HCT116 (cell line): ENCODE measurements at regions not wholly inside any gene's neighbourhood (a gene's known extent, or its start where the extent isn't known, plus 50 kb on each side); places are given as distances from the start of the nearest gene placed in this dataset.

Source experiments
- ATAC-seq: fragments of 200-7000 bp; cut with Tn5 transposase; 2 replicates; pipeline ENCODE4 v1.9.1; 2020; ENCODE audit warnings: mild to moderate bottlenecking, moderate library complexity
- BruUV-seq: library from RNA; stranded (reverse); fragments of 400-500 nt; replicated peaks from 2 replicates; lab custom pipeline; 2021; lab: Mats Ljungman, UMichigan
- CTCF ChIA-PET: fragments of 300-600 bp; sonication (Branson Sonifier 250); formaldehyde crosslinking; loops from one replicate; lab custom pipeline; 2021; ENCODE audit warnings: antibody characterized with exemption; lab: Charles Lee
- POLR2A ChIA-PET: fragments of 300-600, 350-600 bp; sonication (Branson Sonifier 250); formaldehyde crosslinking; loops from one replicate; lab custom pipeline; 2021; ENCODE audit warnings: antibody characterized with exemption; lab: Charles Lee
- RAD21 ChIA-PET, 2 experiments: fragments of 300-600 bp; sonication (Branson Sonifier 250); formaldehyde crosslinking; loops; one replicate each; lab custom pipeline; 2023; ENCODE audit warnings: low total read pairs in 2 of 2; ENCODE audit not compliant: uncharacterized antibody in 2 of 2, unreplicated experiment in 2 of 2, low non-redundant PET in 1 of 2; lab: Charles Lee
- DNase-seq: peaks from one replicate; pipeline ENCODE4 v3.0.0-alpha.2; 2010; ENCODE audit warnings: low read depth, low spot score
- H2AFZ ChIP-seq: fragments of 200-600 bp; shearing (Covaris generic), sonication (generic); 2 replicates; pipeline ENCODE4 v1.6.1; 2017; ENCODE audit warnings: low read depth, mixed run types, mixed read lengths, antibody characterized with exemption, low read length; ENCODE audit not compliant: poor library complexity, severe bottlenecking
- H3K27ac ChIP-seq: 2 replicates; pipeline ENCODE4 v1.5.1; 2012; ENCODE audit warnings: low read depth, low read length
- H3K27me3 ChIP-seq: fragments of 200-600 bp; sonication (generic); 2 replicates; pipeline ENCODE4 v1.6.1; 2016; ENCODE audit warnings: mixed run types, low read length, mixed read lengths; ENCODE audit not compliant: insufficient read depth
- H3K36me3 ChIP-seq, 2 experiments: fragments of 200-500 bp in 1 of 2; fragments of 200-600 bp in 1 of 2; sonication (Bioruptor generic) in 1 of 2; sonication (generic) in 1 of 2; 2 replicates each; pipeline versions ENCODE4 v1.5.1 to v1.6.1; 2014 to 2016; ENCODE audit warnings: low read length in 2 of 2, inconsistent platforms in 1 of 2, mixed read lengths in 1 of 2, mixed run types in 1 of 2; ENCODE audit not compliant: insufficient read depth in 2 of 2, control insufficient read depth in 1 of 2
- H3K4me1 ChIP-seq, 2 experiments: fragments of 200-600 bp in 1 of 2; sonication (generic) in 1 of 2; 2 replicates each; pipeline versions ENCODE4 v1.5.1 to v1.6.1; 2012 to 2017; ENCODE audit warnings: low read length in 2 of 2, inconsistent platforms in 1 of 2, mild to moderate bottlenecking in 1 of 2, mixed read lengths in 1 of 2, mixed run types in 1 of 2, moderate library complexity in 1 of 2; ENCODE audit not compliant: insufficient read depth in 2 of 2, control insufficient read depth in 1 of 2
- H3K4me2 ChIP-seq: fragments of 200-600 bp; sonication (generic); 2 replicates; pipeline ENCODE4 v1.6.1; 2017; ENCODE audit warnings: mixed run types, low read length, mixed read lengths
- H3K4me3 ChIP-seq, 2 experiments: fragments of 200-600 bp in 1 of 2; sonication (generic) in 1 of 2; replicated peaks in 1 of 2; 2 replicates each; pipeline ENCODE4 v1.5.1; 2011 to 2016; ENCODE audit warnings: low read length in 2 of 2, control low read depth in 1 of 2, low read depth in 1 of 2, mild to moderate bottlenecking in 1 of 2, mixed read lengths in 1 of 2, mixed run types in 1 of 2
- H3K79me2 ChIP-seq: fragments of 200-600 bp; sonication (generic); 2 replicates; pipeline ENCODE4 v1.6.1; 2017; ENCODE audit warnings: mild to moderate bottlenecking, mixed run types, low read length, moderate library complexity, mixed read lengths; ENCODE audit not compliant: insufficient read depth
- H3K9ac ChIP-seq: fragments of 200-600 bp; sonication (generic); 2 replicates; pipeline ENCODE4 v1.6.1; 2016; ENCODE audit warnings: low read length, mixed read lengths
- H3K9me2 ChIP-seq: fragments of 200-600 bp; sonication (generic), shearing (Covaris generic); 2 replicates; pipeline ENCODE4 v1.6.1; 2017; ENCODE audit warnings: mixed run types, mild to moderate bottlenecking, moderate library complexity; ENCODE audit not compliant: insufficient read depth
- H3K9me3 ChIP-seq, 2 experiments: fragments of 200-500 bp in 1 of 2; fragments of 200-600 bp in 1 of 2; sonication (Bioruptor generic) in 1 of 2; sonication (generic) in 1 of 2; 2 replicates each; pipeline ENCODE4 v1.6.1; 2014 to 2017; ENCODE audit warnings: low read length in 2 of 2, mixed read lengths in 2 of 2, inconsistent platforms in 1 of 2, low read depth in 1 of 2, mild to moderate bottlenecking in 1 of 2, mixed run types in 1 of 2, moderate library complexity in 1 of 2; ENCODE audit not compliant: control insufficient read depth in 1 of 2, insufficient read depth in 1 of 2
- H4K20me1 ChIP-seq: fragments of 200-600 bp; sonication (generic), shearing (Covaris generic); 2 replicates; pipeline ENCODE4 v1.6.1; 2017; ENCODE audit warnings: mixed run types, mild to moderate bottlenecking, moderate library complexity; ENCODE audit not compliant: insufficient read depth
- CBX3 ChIP-seq: IDR thresholded peaks from 2 replicates; pipeline ENCODE4 v1.6.1; 2012; ENCODE audit warnings: low read depth
- EGR1 ChIP-seq: IDR thresholded peaks from 2 replicates; pipeline ENCODE4 v1.6.1; 2012; ENCODE audit warnings: low read depth
- EZH2 ChIP-seq: fragments of 200-600 bp; sonication (generic); IDR thresholded peaks from 2 replicates; pipeline ENCODE4 v1.6.1; 2017; ENCODE audit warnings: antibody characterized with exemption, mixed run types
- EZH2phosphoT487 ChIP-seq: fragments of 200-600 bp; IDR thresholded peaks from 2 replicates; pipeline ENCODE4 v1.6.1; 2018; ENCODE audit warnings: antibody characterized with exemption, borderline replicate concordance
- POLR2AphosphoS5 ChIP-seq: IDR thresholded peaks from 2 replicates; pipeline ENCODE4 v1.6.1; 2011; ENCODE audit warnings: mild to moderate bottlenecking, low read depth, low read length, moderate library complexity
- RAD21 ChIP-seq: IDR thresholded peaks from 2 replicates; pipeline ENCODE4 v1.6.1; 2012; ENCODE audit warnings: low read depth, mild to moderate bottlenecking
- SP1 ChIP-seq: IDR thresholded peaks from 2 replicates; pipeline ENCODE4 v1.6.1; 2012; ENCODE audit warnings: low read depth
- SRF ChIP-seq: IDR thresholded peaks from 2 replicates; pipeline ENCODE4 v1.6.1; 2012; ENCODE audit warnings: low read depth
- TCF7L2 ChIP-seq: IDR thresholded peaks from 2 replicates; pipeline ENCODE4 v1.7.0; 2011; ENCODE audit warnings: borderline replicate concordance, inconsistent platforms; ENCODE audit not compliant: insufficient read depth, insufficient read length; ENCODE audit errors: extremely low read depth
- ZFX ChIP-seq: fragments of 450-650 bp; IDR thresholded peaks from 2 replicates; pipeline ENCODE4 v1.6.1; 2017
- intact Hi-C: fragments of 100-400 bp; cut with micrococcal nuclease; formaldehyde crosslinking; loops from 2 replicates; pipeline ENCODE4 v1.10.0; 2022
- TF ChIP-seq, protein P1 (sequence below): IDR thresholded peaks from 2 replicates; pipeline ENCODE4 v1.6.1; 2011; ENCODE audit warnings: mild to moderate bottlenecking, low read length, moderate library complexity; ENCODE audit not compliant: insufficient replicate concordance; ENCODE audit errors: extremely low read depth

DNA sequence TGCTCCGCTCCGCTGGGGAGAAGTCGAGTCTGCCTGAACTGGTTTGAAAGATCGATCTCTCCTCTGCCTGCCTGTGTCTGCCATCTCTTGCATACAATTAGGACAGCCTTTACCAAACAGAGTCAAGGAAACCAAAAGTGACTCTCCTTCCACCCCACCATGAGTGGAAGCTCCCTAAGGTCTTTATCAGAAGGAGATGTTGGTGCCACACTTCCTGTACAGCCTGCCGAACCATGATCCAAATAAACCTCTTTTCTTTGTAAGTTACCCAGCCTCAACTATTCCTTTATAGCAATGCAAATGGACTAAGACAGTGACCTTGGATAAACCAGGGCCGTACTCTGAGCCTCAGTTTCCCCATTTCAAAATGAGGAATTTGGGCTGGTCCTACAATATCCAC is 106.3 kb upstream of the GDF10 start:
- TF ChIP-seq EZH2 (no peak), SRF (no peak), ZFX (no peak), EGR1 (no peak), TCF7L2 (no peak), CBX3 (no peak)
- TF ChIP-seq, protein P1, sequence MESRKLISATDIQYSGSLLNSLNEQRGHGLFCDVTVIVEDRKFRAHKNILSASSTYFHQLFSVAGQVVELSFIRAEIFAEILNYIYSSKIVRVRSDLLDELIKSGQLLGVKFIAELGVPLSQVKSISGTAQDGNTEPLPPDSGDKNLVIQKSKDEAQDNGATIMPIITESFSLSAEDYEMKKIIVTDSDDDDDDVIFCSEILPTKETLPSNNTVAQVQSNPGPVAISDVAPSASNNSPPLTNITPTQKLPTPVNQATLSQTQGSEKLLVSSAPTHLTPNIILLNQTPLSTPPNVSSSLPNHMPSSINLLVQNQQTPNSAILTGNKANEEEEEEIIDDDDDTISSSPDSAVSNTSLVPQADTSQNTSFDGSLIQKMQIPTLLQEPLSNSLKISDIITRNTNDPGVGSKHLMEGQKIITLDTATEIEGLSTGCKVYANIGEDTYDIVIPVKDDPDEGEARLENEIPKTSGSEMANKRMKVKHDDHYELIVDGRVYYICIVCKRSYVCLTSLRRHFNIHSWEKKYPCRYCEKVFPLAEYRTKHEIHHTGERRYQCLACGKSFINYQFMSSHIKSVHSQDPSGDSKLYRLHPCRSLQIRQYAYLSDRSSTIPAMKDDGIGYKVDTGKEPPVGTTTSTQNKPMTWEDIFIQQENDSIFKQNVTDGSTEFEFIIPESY, result no peak
- Histone ChIP-seq H3K36me3 (no peaks in the 10 kb centered on the region), H3K9me2 (no peaks in the 10 kb centered on the region), H3K9me3 (no peaks in the 10 kb centered on the region), H2AFZ (no peak overlapping the region), H3K27me3 (no peaks in the 10 kb centered on the region), H4K20me1 (no peaks in the 10 kb centered on the region), H3K79me2 (no peaks in the 10 kb centered on the region), H3K4me2 (no peak overlapping the region), H3K27ac (no peak overlapping the region), H3K4me1 (peaks cover 0 to 2% of the 10 kb centered on the region in 2 experiments; a peak in 1 of 4 replicates), H3K4me3 (no peak overlapping the region), H3K9ac (no peak overlapping the region)
- RAD21 ChIA-PET, result no interaction called here
- intact Hi-C loops, result no loop called here
- POLR2A ChIA-PET, result no interaction called here
- CTCF ChIA-PET, result no interaction called here
- DNase-seq (no peak), ATAC-seq (no peak)
- no TSS peak for BruUV-seq

DNA sequence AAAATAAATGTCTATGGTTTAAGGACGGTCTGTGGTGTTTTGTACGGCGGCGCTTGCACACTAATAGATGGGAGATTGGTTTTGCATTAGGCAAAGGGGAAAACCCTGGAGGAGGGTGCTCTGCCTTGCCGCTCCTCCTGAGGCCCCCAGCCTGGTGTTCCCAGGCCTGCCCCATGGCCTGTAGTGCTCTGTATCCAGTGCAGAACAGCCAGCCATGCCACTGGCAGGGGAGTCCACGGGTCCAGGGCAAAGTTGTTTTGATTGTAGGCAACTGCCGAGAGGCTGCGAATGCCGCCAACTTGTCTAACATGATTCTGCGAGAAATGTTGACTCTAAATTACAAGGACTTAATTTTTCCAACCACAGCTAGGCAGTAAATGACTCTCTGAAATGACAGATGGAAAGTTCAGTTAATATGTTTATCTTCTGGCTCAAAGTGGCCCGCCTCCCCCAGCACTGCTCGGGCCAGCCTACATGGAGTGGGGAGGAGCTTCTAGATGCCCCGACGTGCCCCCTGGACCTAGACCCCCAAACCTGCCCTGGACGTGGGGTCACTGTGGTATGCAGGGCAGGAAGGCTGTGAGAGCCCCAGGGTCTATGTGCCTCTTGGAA is 104.6 kb upstream of the GDF10 start:
- no peak overlapping the region for H3K4me3 ChIP-seq
- TF ChIP-seq SP1 (no peak), RAD21 (no peak), POLR2AphosphoS5 (no peak), EZH2phosphoT487 (no peak)
- no peaks in the 10 kb centered on the region for H3K9me2 ChIP-seq
- H3K27ac ChIP-seq, result no peak overlapping the region
- H3K79me2 ChIP-seq, result no peaks in the 10 kb centered on the region
- no peak overlapping the region for H3K9ac ChIP-seq
- no peaks in the 10 kb centered on the region for H3K27me3 ChIP-seq
- ATAC-seq, result no peak
- BruUV-seq, result no TSS peak
- no peak overlapping the region for H3K4me2 ChIP-seq
- H3K4me1 ChIP-seq, result no peaks in the 10 kb centered on the region
- intact Hi-C loops, result no loop called here
- DNase-seq, result no peak
- ChIA-PET RAD21 (no interaction called here), CTCF (no interaction called here), POLR2A (no interaction called here)
- H4K20me1 ChIP-seq, result no peaks in the 10 kb centered on the region
- H2AFZ ChIP-seq, result no peak overlapping the region
- H3K36me3 ChIP-seq, result no peaks in the 10 kb centered on the region
- H3K9me3 ChIP-seq, result no peaks in the 10 kb centered on the region
